GM23248 (cell line): ENCODE measurements at regions not wholly inside any gene's neighbourhood (a gene's known extent, or its start where the extent isn't known, plus 50 kb on each side); places are given as distances from the start of the nearest gene placed in this dataset.
"Not testable (repeated sequence)": the region's sequence is repeated elsewhere in the genome, so short reads cannot be mapped to it uniquely, and the experiment has no call there.

ENCODE experiments used
- EZH2 ChIP-seq: fragments of 200-600 bp; sonication (generic); IDR thresholded peaks from 2 replicates; pipeline ENCODE4 v1.6.1; 2018; ENCODE audit warnings: antibody characterized with exemption, mild to moderate bottlenecking; ENCODE audit not compliant: insufficient read depth, poor library complexity, severe bottlenecking
- EZH2phosphoT487 ChIP-seq: fragments of 200-600 bp; sonication (generic); IDR thresholded peaks from 2 replicates; pipeline ENCODE4 v1.6.1; 2018; ENCODE audit warnings: antibody characterized with exemption, moderate library complexity, mild to moderate bottlenecking, low read depth; ENCODE audit not compliant: insufficient read depth

- TF ChIP-seq EZH2phosphoT487, EZH2: not testable (repeated sequence)
Measured at GRCh38 chr11:98330306-98330705, 690.4 kb upstream of the CNTN5 start.
